ENCODE measurements at regions not wholly inside any gene's neighbourhood (a gene's known extent, or its start where the extent isn't known, plus 50 kb on each side); places are given as distances from the start of the nearest gene placed in this dataset.
A peak's percentile ranks its signal among the peaks of the same experiment; 100 is the strongest.

GRCh38 chr11:97123237-97123636, 733.4 kb downstream of the JRKL start:
- no peak overlapping the region for H2AFZ ChIP-seq
- H3K4me3 ChIP-seq: no peak overlapping the region
- no peaks in the 10 kb centered on the region for H3F3A ChIP-seq (ENCODE audit: insufficient read depth, low read depth)
- no peaks in the 10 kb centered on the region for H3K79me2 ChIP-seq (ENCODE audit: low read depth)
- H3K27me3 ChIP-seq (ENCODE audit: insufficient read depth, low read depth): no peaks in the 10 kb centered on the region
- no peaks in the 10 kb centered on the region for H4K20me1 ChIP-seq (ENCODE audit: insufficient read depth)
- TF ChIP-seq CTCF (conservative IDR thresholded peaks at IDR 0.05): no peak
- TF ChIP-seq EZH2 (IDR thresholded peaks at IDR 0.05; ENCODE audit: low read depth): no peak
- CTCF ChIA-PET: no interaction called here
- BruUV-seq (replicated peaks): no TSS peak
- intact Hi-C loops (cut with micrococcal nuclease; ENCODE audit: unreplicated experiment): no loop called here
- H3K36me3 ChIP-seq (ENCODE audit: low read depth): no peaks in the 10 kb centered on the region
- H3K9me2 ChIP-seq (ENCODE audit: insufficient read depth): no peaks in the 10 kb centered on the region
- POLR2A ChIA-PET (ENCODE audit: unreplicated experiment): no interaction called here
- no peak overlapping the region for H3K27ac ChIP-seq
- H3K4me2 ChIP-seq: no peak overlapping the region
- H3K4me1 ChIP-seq (replicated peaks; ENCODE audit: insufficient read depth): no peaks in the 10 kb centered on the region
- H3K9me3 ChIP-seq (ENCODE audit: insufficient read depth, low read depth): no peaks in the 10 kb centered on the region
- no peak for DNase-seq

GRCh38 chr11:97136067-97136466, 746.3 kb downstream of the JRKL start:
- no peaks in the 10 kb centered on the region for H3K79me2 ChIP-seq (ENCODE audit: low read depth)
- BruUV-seq (replicated peaks): no TSS peak

GRCh38 chr11:97140885-97141494, 751.2 kb downstream of the JRKL start:
- H3K9me2 ChIP-seq (ENCODE audit: insufficient read depth): no peaks in the 10 kb centered on the region
- no peak for DNase-seq
- H3K79me2 ChIP-seq (ENCODE audit: low read depth): no peaks in the 10 kb centered on the region
- BruUV-seq (replicated peaks): no TSS peak
- intact Hi-C loops (cut with micrococcal nuclease; ENCODE audit: unreplicated experiment): loop anchor here (1.0 kb wide), 1 partner anchor 677 kb away; no protein-coding TSS in a partner anchor
- H3K4me2 ChIP-seq: no peak overlapping the region
- ChIA-PET CTCF (interaction anchor here (0.7 to 1.3 kb wide), 3 partner anchors 46 to 678 kb away, joined by 3 to 9 read pairs (median 4); no protein-coding TSS in a partner anchor), POLR2A (ENCODE audit: unreplicated experiment) (no interaction called here)
- H3K27me3 ChIP-seq (ENCODE audit: insufficient read depth, low read depth): no peaks in the 10 kb centered on the region
- TF ChIP-seq CTCF (conservative IDR thresholded peaks at IDR 0.05) (peak; percentile 87), EZH2 (IDR thresholded peaks at IDR 0.05; ENCODE audit: low read depth) (no peak)
- H3K9me3 ChIP-seq (ENCODE audit: insufficient read depth, low read depth): no peaks in the 10 kb centered on the region; the same call in 1 of the 2 replicates
- H2AFZ ChIP-seq: no peak overlapping the region
- H3K4me1 ChIP-seq (replicated peaks; ENCODE audit: insufficient read depth): no peaks in the 10 kb centered on the region
- H3K4me3 ChIP-seq: no peak overlapping the region
- no peak overlapping the region for H3K27ac ChIP-seq
- no peaks in the 10 kb centered on the region for H4K20me1 ChIP-seq (ENCODE audit: insufficient read depth)
- no peaks in the 10 kb centered on the region for H3F3A ChIP-seq (ENCODE audit: insufficient read depth, low read depth)
- H3K36me3 ChIP-seq (ENCODE audit: low read depth): no peaks in the 10 kb centered on the region

More at GRCh38 chr11:97136067-97136466, 746.3 kb downstream of the JRKL start:
- H3K27me3 ChIP-seq (ENCODE audit: insufficient read depth, low read depth): no peaks in the 10 kb centered on the region
- ChIA-PET CTCF (no interaction called here), POLR2A (ENCODE audit: unreplicated experiment) (no interaction called here)
- H3K9me2 ChIP-seq (ENCODE audit: insufficient read depth): no peaks in the 10 kb centered on the region
- intact Hi-C loops (cut with micrococcal nuclease; ENCODE audit: unreplicated experiment): no loop called here
- DNase-seq: no peak
- H3K36me3 ChIP-seq (ENCODE audit: low read depth): no peaks in the 10 kb centered on the region
- no peaks in the 10 kb centered on the region for H4K20me1 ChIP-seq (ENCODE audit: insufficient read depth)
- H2AFZ ChIP-seq: no peak overlapping the region
- no peak overlapping the region for H3K27ac ChIP-seq
- no peaks in the 10 kb centered on the region; the same call in 1 of the 2 replicates for H3K9me3 ChIP-seq (ENCODE audit: insufficient read depth, low read depth)
- H3K4me3 ChIP-seq: no peak overlapping the region
- H3K4me2 ChIP-seq: no peak overlapping the region
- H3F3A ChIP-seq (ENCODE audit: insufficient read depth, low read depth): no peaks in the 10 kb centered on the region
- TF ChIP-seq EZH2 (IDR thresholded peaks at IDR 0.05; ENCODE audit: low read depth) (no peak), CTCF (conservative IDR thresholded peaks at IDR 0.05) (no peak)
- H3K4me1 ChIP-seq (replicated peaks; ENCODE audit: insufficient read depth): no peaks in the 10 kb centered on the region

Measured in PC-9 (cell line).